ENCODE measurements at regions not wholly inside any gene's neighbourhood (a gene's known extent, or its start where the extent isn't known, plus 50 kb on each side); places are given as distances from the start of the nearest gene placed in this dataset.
"Not testable (repeated sequence)": the region's sequence is repeated elsewhere in the genome, so short reads cannot be mapped to it uniquely, and the experiment has no call there.

DNA sequence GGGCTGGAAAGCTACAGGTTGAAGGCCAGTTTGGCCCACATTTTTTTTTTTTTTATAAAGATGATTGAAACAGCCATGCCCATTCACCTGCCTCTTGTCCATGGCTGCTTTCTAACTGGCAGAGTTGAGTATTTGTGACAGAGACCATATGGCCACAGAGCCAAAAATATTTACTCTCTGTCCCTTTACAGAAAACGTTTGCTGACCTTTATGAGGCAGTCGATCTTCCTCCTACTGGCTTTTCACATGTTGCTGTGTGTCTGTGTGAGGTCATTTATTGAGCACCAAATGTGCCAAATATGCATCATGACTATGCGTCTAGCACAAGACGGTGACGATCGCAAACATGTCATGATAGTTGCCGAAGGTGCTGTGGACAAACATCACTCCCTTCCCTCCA, 200.6 kb upstream of the FRG1 start:
- not testable (repeated sequence) for DNase-seq

GRCh38 chr4:189740873-189741272, 199.8 kb upstream of the FRG1 start:
- DNase-seq: no peak

DNA sequence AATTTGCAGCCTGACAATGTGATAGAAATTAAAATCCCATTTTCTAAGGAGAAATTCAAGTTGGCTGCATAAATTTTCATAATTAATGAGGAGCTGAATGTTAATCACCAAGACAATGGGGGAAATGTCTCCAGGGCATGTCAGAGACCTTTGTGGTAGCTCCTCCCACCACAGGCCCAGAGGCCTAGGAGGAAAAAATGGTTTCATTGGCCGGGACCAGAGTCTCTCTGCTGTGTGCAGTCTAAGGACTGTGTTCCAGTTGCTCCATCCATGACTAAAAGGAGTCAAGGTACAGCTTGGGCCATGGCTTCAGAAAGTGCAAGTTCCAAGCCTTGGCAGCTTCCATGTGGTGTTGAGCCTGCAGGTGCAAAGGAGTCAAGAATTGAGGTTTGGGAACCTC, 187.6 kb upstream of the FRG1 start:
- DNase-seq: not testable (repeated sequence)

DNA sequence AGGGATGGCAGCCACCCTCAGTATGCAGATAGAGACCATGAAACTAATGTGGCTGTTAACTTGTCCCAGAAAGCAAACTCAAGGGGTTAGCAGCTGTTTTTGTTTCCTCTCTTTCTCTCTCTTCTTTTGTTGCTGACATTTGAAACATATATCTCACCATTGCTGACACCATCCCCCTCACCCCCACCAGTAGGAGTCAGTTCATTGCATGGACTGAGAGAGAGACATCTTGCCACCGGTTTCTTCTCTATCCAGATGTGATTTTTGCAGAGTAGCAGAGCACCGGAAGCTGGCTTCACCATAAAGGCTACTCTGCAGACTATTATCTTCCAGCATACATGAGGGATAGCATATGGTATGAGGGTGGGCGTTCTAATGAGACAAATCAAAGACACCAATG, 177.1 kb upstream of the FRG1 start:
- no peak for DNase-seq

DNA sequence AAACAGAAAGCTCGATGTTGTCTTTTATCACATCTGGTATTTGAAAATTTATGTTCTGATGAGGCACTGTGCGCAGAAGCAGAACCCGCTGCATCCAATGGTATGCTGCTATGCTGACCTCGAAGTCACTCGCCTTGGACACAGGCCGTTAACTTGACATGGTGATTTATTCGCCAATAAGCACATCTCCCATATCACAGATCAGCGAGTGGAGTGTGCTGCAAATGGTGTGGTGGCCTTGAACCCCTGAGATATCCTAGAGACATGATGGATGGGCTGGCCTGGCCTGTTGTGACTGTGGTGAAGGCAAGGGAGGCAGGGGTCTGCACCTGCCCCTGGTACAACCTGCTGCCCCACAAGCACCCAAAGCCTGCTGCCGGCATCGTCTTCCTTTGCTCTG, 175.4 kb upstream of the FRG1 start:
- no peak for DNase-seq

- DNase-seq: no peak
Measured at GRCh38 chr4:189765736-189766135, 174.9 kb upstream of the FRG1 start.

- DNase-seq: no peak
Measured at GRCh38 chr4:189767941-189768340, 172.7 kb upstream of the FRG1 start.

DNA sequence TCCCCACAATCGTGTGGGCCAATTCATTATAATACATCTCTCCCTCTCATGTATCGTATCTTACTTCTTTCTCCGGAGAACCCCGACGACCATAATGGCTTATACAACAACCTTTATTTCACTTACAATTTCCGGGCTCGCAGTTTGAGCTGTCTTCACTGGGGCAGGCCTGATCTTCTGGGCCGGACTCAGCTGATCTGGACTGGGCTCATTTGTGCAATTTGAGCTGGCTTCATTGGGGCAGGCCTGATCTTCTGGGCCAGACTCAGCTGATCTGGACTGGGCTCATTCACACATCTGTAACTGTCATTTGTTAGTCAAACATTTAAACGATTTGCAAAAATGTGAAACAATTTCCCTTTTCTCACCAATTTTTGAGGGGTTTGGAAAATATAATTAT, 171.5 kb upstream of the FRG1 start:
- DNase-seq: no peak

DNA sequence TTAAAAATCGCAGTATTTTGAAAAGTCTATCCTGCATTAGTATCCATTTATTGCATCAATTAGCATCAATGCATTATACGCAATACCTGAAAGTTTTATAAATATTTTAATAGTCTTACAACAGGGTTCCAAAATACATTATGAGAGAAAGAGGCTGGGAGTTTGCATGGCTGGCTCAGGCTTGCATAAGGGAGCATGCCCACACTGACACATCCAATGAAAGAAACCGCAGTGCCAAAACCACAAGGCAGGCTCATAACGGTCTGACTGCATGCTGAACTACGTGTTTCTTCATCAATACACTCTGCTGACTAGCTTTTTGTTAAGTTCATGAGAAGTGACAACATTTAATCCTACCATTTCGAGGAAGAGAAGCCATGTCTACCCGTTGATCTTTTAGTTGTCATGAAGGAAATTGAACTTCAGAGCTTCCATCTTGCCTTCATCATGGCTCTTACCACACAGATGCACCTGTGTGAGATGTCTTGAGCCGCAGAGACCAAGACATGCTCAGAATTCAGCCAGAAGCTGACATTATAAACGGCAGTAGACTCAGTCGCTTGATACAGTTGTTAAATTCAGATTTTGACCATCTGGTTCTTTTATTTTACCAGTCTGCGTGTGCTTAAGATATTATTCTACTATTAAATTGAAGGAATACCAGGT, 168.8 kb upstream of the FRG1 start:
- DNase-seq: peak; percentile 79

GRCh38 chr4:189773909-189774308, 166.8 kb upstream of the FRG1 start:
- no peak for DNase-seq

GRCh38 chr4:189779281-189779980, 161.2 kb upstream of the FRG1 start:
- DNase-seq: no peak

DNA sequence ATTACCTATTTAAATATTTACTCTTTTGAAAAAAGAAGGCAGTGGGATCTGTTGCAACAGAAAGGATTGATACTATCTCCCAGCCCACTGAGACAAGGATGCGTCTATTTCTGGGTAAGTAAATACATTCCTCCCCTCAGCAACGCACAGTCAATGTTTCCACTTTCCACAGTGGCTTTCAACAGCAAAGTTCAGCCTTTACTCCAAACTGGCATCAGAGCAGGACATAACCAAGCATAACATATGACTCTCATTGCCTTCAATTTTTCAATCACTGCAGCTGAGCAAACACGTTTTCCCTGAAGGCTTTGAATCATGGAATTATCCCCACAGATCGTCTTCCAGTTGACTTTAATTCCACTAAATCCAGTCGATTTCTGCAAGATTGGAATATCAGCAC, 160.3 kb upstream of the FRG1 start:
- no peak for DNase-seq

DNA sequence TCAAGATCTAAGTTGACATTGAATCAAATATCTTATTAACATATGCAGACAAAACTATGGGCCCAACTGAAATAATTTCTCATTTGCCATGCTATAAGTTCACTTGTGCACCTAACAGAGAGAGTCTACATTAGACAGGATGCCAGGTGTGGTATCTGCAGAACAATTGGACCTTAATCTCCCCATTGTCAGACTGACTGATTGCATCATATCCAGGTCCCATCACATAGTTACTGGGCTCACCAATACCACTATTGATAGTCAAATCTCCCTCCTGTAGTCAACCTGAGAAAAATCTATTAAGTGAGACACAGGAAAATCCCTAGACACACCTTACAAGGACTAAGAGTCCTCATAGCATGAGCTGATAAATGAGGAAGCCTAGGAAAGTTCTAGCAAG, 156.0 kb upstream of the FRG1 start:
- no peak for DNase-seq

DNA sequence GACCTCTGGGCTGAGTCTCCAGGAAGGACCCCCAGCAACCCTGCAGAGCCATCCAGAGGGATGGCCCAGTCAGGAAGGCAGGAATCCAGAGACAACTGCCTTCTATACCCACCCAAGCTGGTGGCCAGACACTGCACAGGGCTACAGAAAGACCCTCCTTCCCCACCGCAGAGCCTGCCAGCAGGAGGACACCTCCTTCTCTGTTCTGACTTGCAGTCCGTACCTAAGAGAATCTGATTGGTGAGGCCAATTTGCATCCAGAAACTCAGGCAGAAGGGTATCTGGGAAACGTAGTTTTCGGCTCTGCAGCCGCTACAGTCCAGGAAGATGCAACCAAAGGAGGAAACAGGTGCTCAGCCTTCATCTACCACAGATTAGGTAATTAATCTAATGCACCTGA, 155.4 kb upstream of the FRG1 start:
- no peak for DNase-seq

- no peak for DNase-seq
Measured at GRCh38 chr4:189786447-189786846, 154.2 kb upstream of the FRG1 start.

- DNase-seq: no peak
Measured at GRCh38 chr4:189787216-189788031, 153.2 kb upstream of the FRG1 start.

GRCh38 chr4:189792924-189793618, 147.6 kb upstream of the FRG1 start:
- DNase-seq: peak; percentile 21

- DNase-seq: no peak
Measured at GRCh38 chr4:189800545-189801088, 140.1 kb upstream of the FRG1 start.

DNA sequence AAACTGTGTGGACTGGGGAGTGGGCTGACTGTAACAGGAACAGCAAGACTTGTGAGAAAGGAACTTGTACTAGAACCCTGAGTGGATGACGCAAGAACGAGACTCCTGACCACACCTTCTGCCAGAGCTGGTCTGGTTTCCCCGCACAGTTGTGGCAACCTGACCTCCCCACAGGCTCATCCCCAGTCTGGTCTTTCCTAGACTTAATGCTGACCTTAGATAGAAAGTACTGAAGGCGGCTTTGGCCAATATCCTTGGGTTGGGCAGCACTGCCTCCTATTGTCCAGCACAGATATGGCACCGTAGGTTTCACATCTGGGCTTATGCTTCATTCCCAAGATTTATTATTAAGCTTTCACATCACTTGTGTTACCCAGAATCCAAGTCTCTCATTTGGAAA, 137.8 kb upstream of the FRG1 start:
- DNase-seq: no peak

DNA sequence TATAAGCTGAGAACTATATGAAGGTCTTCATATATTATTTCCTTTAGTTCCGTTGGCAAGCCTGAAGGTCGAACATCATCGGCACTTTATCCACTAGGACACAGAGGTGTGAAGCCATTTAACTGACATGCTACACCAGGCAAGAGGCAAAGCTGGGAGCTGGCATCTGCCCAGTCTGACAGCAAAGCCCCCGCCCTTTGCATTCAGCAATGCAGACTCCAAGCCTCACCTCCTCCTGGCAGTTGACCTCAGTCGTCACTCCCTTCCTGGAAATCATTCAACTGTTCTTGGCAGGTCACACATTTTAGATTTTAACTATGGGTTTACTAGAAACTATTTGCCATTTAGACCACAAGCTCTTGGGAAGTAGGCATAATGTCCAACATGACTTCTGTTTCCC, 135.8 kb upstream of the FRG1 start:
- no peak for DNase-seq

DNA sequence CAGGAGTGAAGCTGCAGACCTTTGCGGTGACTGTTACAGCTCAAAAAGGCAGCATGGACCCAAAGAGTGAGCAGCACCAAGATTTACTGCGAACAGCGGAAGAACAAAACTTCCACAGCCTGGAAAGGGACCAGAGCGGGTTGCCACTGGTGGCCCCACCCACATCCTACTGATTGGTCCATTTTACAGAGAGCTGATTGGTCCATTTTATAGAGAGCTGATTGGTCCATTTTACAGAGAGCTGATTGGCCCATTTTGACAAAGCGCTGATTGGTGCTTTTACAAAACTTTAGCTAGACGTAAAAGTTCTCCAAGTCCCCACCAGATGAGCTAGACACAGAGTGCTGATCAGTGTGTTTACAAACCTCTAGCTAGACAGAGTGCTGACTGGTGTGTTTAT, 134.2 kb upstream of the FRG1 start:
- DNase-seq: no peak

- DNase-seq: no peak
Measured at GRCh38 chr4:189807031-189807430, 133.6 kb upstream of the FRG1 start.

- no peak for DNase-seq
Measured at GRCh38 chr4:189809241-189809735, 131.4 kb upstream of the FRG1 start.

Measured in GF-D8 (cell line).